AG04449 (cell line): ENCODE measurements at regions not wholly inside any gene's neighbourhood (a gene's known extent, or its start where the extent isn't known, plus 50 kb on each side); places are given as distances from the start of the nearest gene placed in this dataset.

ENCODE experiments used
- CTCF ChIA-PET: fragments of 350-600 bp; formaldehyde crosslinking; extraction: SDS; loops from one replicate; lab custom pipeline; 2021; ENCODE audit warnings: antibody characterized with exemption; lab: Yijun Ruan, JAX
- POLR2A ChIA-PET: fragments of 400-600, 350-600 bp; formaldehyde crosslinking; extraction: SDS; loops from one replicate; lab custom pipeline; 2020; ENCODE audit warnings: antibody characterized with exemption, inconsistent platforms; lab: Yijun Ruan, JAX
- DNase-seq: peaks from one replicate; pipeline ENCODE4 v3.0.0-alpha.2; 2010; ENCODE audit warnings: low read depth, low spot score
- H3K4me3 ChIP-seq: 2 replicates; pipeline ENCODE4 v1.5.1; 2011; ENCODE audit warnings: low read depth, mild to moderate bottlenecking, control low read depth, low read length
- CTCF ChIP-seq: IDR thresholded peaks from one replicate; pipeline ENCODE4 v1.5.1; 2011; ENCODE audit warnings: mild to moderate bottlenecking, moderate library complexity, low read length, control low read depth, inconsistent platforms; ENCODE audit not compliant: insufficient read depth; ENCODE audit errors: missing control alignments

GRCh38 chrX:131621650-131622049 lies 77.8 kb downstream of the OR13H1 start:
- H3K4me3 ChIP-seq, result no peak overlapping the region
- ChIA-PET POLR2A (no interaction called here), CTCF (no interaction called here)
- DNase-seq, result no peak
- no peak for TF ChIP-seq CTCF

- H3K4me3 ChIP-seq, result no peak overlapping the region
- no peak for DNase-seq
- CTCF ChIA-PET, result interaction anchor here (0.5 to 1.6 kb wide), 2 partner anchors 632 to 1237 kb away, joined by 3 read pairs; no protein-coding TSS in a partner anchor
- TF ChIP-seq CTCF, result no peak
- POLR2A ChIA-PET, result no interaction called here
Observed at GRCh38 chrX:131626681-131627296, 82.9 kb downstream of the OR13H1 start.

GRCh38 chrX:131630534-131630933 lies 86.7 kb downstream of the OR13H1 start:
- ChIA-PET CTCF (no interaction called here), POLR2A (no interaction called here)
- TF ChIP-seq CTCF, result no peak

GRCh38 chrX:131633285-131633917 lies 89.5 kb downstream of the OR13H1 start:
- H3K4me3 ChIP-seq, result no peak overlapping the region
- ChIA-PET POLR2A (no interaction called here), CTCF (interaction anchor here (1.2 kb wide), 1 partner anchor 11 kb away, joined by 4 read pairs; no protein-coding TSS in a partner anchor)
- DNase-seq, result no peak
- peak; percentile 59 for TF ChIP-seq CTCF

More at GRCh38 chrX:131630534-131630933, 86.7 kb downstream of the OR13H1 start:
- H3K4me3 ChIP-seq, result no peak overlapping the region
- DNase-seq, result no peak

GRCh38 chrX:131634900-131635299 lies 91.0 kb downstream of the OR13H1 start:
- no peak for DNase-seq
- H3K4me3 ChIP-seq, result no peak overlapping the region
- no peak for TF ChIP-seq CTCF
- CTCF ChIA-PET, result no interaction called here
- POLR2A ChIA-PET, result no interaction called here

- TF ChIP-seq CTCF, result no peak
- CTCF ChIA-PET, result no interaction called here
- POLR2A ChIA-PET, result no interaction called here
- DNase-seq, result no peak
- H3K4me3 ChIP-seq, result no peak overlapping the region
Observed at GRCh38 chrX:131646106-131646505, 102.2 kb downstream of the OR13H1 start.
